OCI-LY3 (cell line): ENCODE measurements at regions not wholly inside any gene's neighbourhood (a gene's known extent, or its start where the extent isn't known, plus 50 kb on each side); places are given as distances from the start of the nearest gene placed in this dataset.
A peak's percentile ranks its signal among the peaks of the same experiment; 100 is the strongest.

Source experiments
- H2AFZ ChIP-seq: fragments of 200-600, 300-600 bp; shearing (Covaris generic); 2 replicates; pipeline ENCODE4 v1.6.0; 2014; ENCODE audit warnings: antibody characterized with exemption, low read depth, low read length
- H3K27ac ChIP-seq: fragments of 200-600, 300-600 bp; sonication (generic); 2 replicates; pipeline ENCODE4 v1.5.1; 2014; ENCODE audit warnings: mild to moderate bottlenecking, low read length, moderate library complexity, mixed read lengths
- H3K27me3 ChIP-seq: fragments of 200-600, 300-600 bp; sonication (generic); 2 replicates; pipeline ENCODE4 v1.6.1; 2014; ENCODE audit warnings: low read depth, low read length, mixed read lengths
- H3K36me3 ChIP-seq: fragments of 200-600, 300-600 bp; sonication (generic); replicated peaks from 2 replicates; pipeline ENCODE3; 2014; ENCODE audit warnings: low read depth, low read length, mixed read lengths
- H3K4me1 ChIP-seq: fragments of 300-600, 200-600 bp; sonication (generic); 2 replicates; pipeline ENCODE4 v1.6.1; 2014; ENCODE audit warnings: low read length, mixed read lengths
- H3K4me2 ChIP-seq: fragments of 200-600, 300-600 bp; sonication (generic); 2 replicates; pipeline ENCODE4 v1.6.1; 2014; ENCODE audit warnings: low read length, mixed read lengths
- H3K4me3 ChIP-seq: fragments of 300-600, 200-600 bp; sonication (generic); 2 replicates; pipeline ENCODE4 v1.5.1; 2014; ENCODE audit warnings: antibody characterized with exemption, mild to moderate bottlenecking, low read length, moderate library complexity
- H3K79me2 ChIP-seq: fragments of 300-600, 200-600 bp; shearing (Covaris generic); 2 replicates; pipeline ENCODE4 v1.6.1; 2014; ENCODE audit warnings: mild to moderate bottlenecking, low read length, mixed read lengths
- H3K9ac ChIP-seq: fragments of 300-600, 200-600 bp; shearing (Covaris generic); 2 replicates; pipeline ENCODE4 v1.6.0; 2014; ENCODE audit warnings: mild to moderate bottlenecking, low read length, moderate library complexity
- H3K9me3 ChIP-seq: fragments of 200-600, 300-600 bp; shearing (Covaris generic); 2 replicates; pipeline ENCODE4 v1.6.1; 2014; ENCODE audit warnings: low read length, mixed read lengths; ENCODE audit not compliant: insufficient read depth
- H4K20me1 ChIP-seq: fragments of 200-600, 300-600 bp; sonication (generic); 2 replicates; pipeline ENCODE4 v1.6.1; 2016; ENCODE audit warnings: low read length, mixed read lengths; ENCODE audit not compliant: insufficient read depth
- CTCF ChIP-seq: fragments of 200-600, 300-600 bp; sonication (generic); IDR thresholded peaks from 2 replicates; pipeline ENCODE4 v1.5.1; 2014; ENCODE audit warnings: antibody characterized with exemption, low read length, low read depth
- EZH2phosphoT487 ChIP-seq: fragments of 200-600 bp; shearing (Covaris generic); IDR thresholded peaks from 2 replicates; pipeline ENCODE4 v1.6.1; 2018; ENCODE audit warnings: antibody characterized with exemption, mixed run types, low read depth

GRCh38 chr10:90432866-90433265 is 425.0 kb downstream of the HTR7 start:
- no peak for TF ChIP-seq CTCF
- no peak for TF ChIP-seq EZH2phosphoT487
- H3K4me1 ChIP-seq, result no peaks in the 10 kb centered on the region
- H3K27me3 ChIP-seq, result no peaks in the 10 kb centered on the region
- no peaks in the 10 kb centered on the region for H3K9me3 ChIP-seq
- no peak overlapping the region for H2AFZ ChIP-seq
- H3K36me3 ChIP-seq, result no peaks in the 10 kb centered on the region
- no peaks in the 10 kb centered on the region for H3K79me2 ChIP-seq
- H3K4me3 ChIP-seq, result no peak overlapping the region
- no peak overlapping the region for H3K27ac ChIP-seq
- H3K4me2 ChIP-seq, result no peak overlapping the region
- no peaks in the 10 kb centered on the region for H4K20me1 ChIP-seq
- no peak overlapping the region for H3K9ac ChIP-seq

DNA sequence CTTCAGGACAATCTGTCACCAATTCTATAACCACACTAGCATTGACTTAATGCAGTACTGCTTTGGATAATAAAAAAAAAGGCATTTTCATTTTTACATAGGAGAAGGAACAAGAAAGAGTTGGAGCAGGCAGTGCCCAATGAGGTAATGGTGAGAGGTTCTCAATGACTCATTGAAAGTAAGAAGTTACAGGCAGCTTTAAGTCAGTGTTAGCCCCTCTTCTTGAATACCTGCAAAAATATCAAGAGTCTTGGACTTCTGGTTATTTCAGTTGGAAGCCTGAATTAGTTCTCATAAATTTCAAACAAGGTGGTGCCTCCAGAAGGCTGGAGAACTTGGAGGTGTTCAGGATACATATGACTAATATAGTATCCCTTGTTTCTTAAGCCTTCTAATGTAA is 422.5 kb downstream of the HTR7 start:
- H3K36me3 ChIP-seq, result no peaks in the 10 kb centered on the region
- H3K79me2 ChIP-seq, result no peaks in the 10 kb centered on the region
- no peak overlapping the region for H2AFZ ChIP-seq
- no peaks in the 10 kb centered on the region for H3K9me3 ChIP-seq
- H3K27me3 ChIP-seq, result no peaks in the 10 kb centered on the region
- H3K9ac ChIP-seq, result no peak overlapping the region
- H3K4me1 ChIP-seq, result no peaks in the 10 kb centered on the region
- no peak overlapping the region for H3K27ac ChIP-seq
- H4K20me1 ChIP-seq, result no peaks in the 10 kb centered on the region
- H3K4me2 ChIP-seq, result no peak overlapping the region
- TF ChIP-seq CTCF (no peak), EZH2phosphoT487 (no peak)
- H3K4me3 ChIP-seq, result no peak overlapping the region

- no peaks in the 10 kb centered on the region for H4K20me1 ChIP-seq
- TF ChIP-seq EZH2phosphoT487 (no peak), CTCF (peak; percentile 10; the same call in 1 of the 2 replicates)
- no peak overlapping the region for H2AFZ ChIP-seq
- H3K4me1 ChIP-seq, result no peaks in the 10 kb centered on the region
- no peaks in the 10 kb centered on the region for H3K9me3 ChIP-seq
- no peak overlapping the region for H3K9ac ChIP-seq
- no peaks in the 10 kb centered on the region for H3K27me3 ChIP-seq
- no peak overlapping the region for H3K4me3 ChIP-seq
- H3K27ac ChIP-seq, result no peak overlapping the region
- H3K4me2 ChIP-seq, result no peak overlapping the region
- H3K36me3 ChIP-seq, result no peaks in the 10 kb centered on the region
- no peaks in the 10 kb centered on the region for H3K79me2 ChIP-seq
Measured at GRCh38 chr10:90437452-90437851, 420.4 kb downstream of the HTR7 start.

- no peaks in the 10 kb centered on the region for H4K20me1 ChIP-seq
- H3K9me3 ChIP-seq, result no peaks in the 10 kb centered on the region
- no peaks in the 10 kb centered on the region for H3K79me2 ChIP-seq
- H3K27me3 ChIP-seq, result no peaks in the 10 kb centered on the region
- no peaks in the 10 kb centered on the region for H3K36me3 ChIP-seq
- no peak for TF ChIP-seq CTCF
- TF ChIP-seq EZH2phosphoT487, result no peak
- no peak overlapping the region for H3K27ac ChIP-seq
- H3K4me1 ChIP-seq, result no peaks in the 10 kb centered on the region
- no peak overlapping the region for H3K4me3 ChIP-seq
- no peak overlapping the region for H3K4me2 ChIP-seq
- no peak overlapping the region for H3K9ac ChIP-seq
- H2AFZ ChIP-seq, result no peak overlapping the region
Measured at GRCh38 chr10:90440870-90441269, 417.0 kb downstream of the HTR7 start.
